H1 (cell line): ENCODE measurements at regions not wholly inside any gene's neighbourhood (a gene's known extent, or its start where the extent isn't known, plus 50 kb on each side); places are given as distances from the start of the nearest gene placed in this dataset.
"Not testable (repeated sequence)": the region's sequence is repeated elsewhere in the genome, so short reads cannot be mapped to it uniquely, and the experiment has no call there.

Experiments
- CTCF ChIA-PET: fragments of 300-600 bp; sonication (Branson Sonifier 250); formaldehyde crosslinking; loops from one replicate; lab custom pipeline; 2021; ENCODE audit not compliant: partially characterized antibody; lab: Charles Lee
- POLR2A ChIA-PET: fragments of 300-600 bp; sonication (Branson Sonifier 250); formaldehyde crosslinking; loops from one replicate; lab custom pipeline; 2021; ENCODE audit warnings: inconsistent platforms; ENCODE audit not compliant: partially characterized antibody; lab: Charles Lee
- DNase-seq, 2 experiments: peaks; one replicate each; pipeline versions ENCODE4 v3.0.0 to v3.0.0-alpha.2; 2010 to 2022; ENCODE audit warnings: low spot score in 2 of 2, low read depth in 1 of 2, mixed read lengths in 1 of 2
- FAIRE-seq: peaks from 2 replicates; lab custom pipeline; 2011; peaks lifted over from hg19 to GRCh38; lab: Jason Lieb, UNC
- H2AFZ ChIP-seq: 2 replicates; pipeline ENCODE4 v1.8.1; 2012; ENCODE audit warnings: low read length, inconsistent platforms
- H2AK5ac ChIP-seq: 2 replicates; pipeline ENCODE4 v1.6.1; 2013; ENCODE audit warnings: low read depth, low read length
- H2BK120ac ChIP-seq: replicated peaks from 2 replicates; pipeline ENCODE3; 2013; ENCODE audit warnings: low read depth, low read length, inconsistent platforms
- H2BK12ac ChIP-seq: 2 replicates; pipeline ENCODE4 v1.6.1; 2013; ENCODE audit warnings: low read depth, low read length
- H2BK15ac ChIP-seq: 2 replicates; pipeline ENCODE4 v1.6.1; 2013; ENCODE audit warnings: low read length
- H2BK20ac ChIP-seq: 2 replicates; pipeline ENCODE4 v1.6.1; 2013; ENCODE audit warnings: low read length
- H2BK5ac ChIP-seq: 2 replicates; pipeline ENCODE4 v1.6.1; 2013; ENCODE audit warnings: low read depth, low read length
- H3K14ac ChIP-seq: 2 replicates; pipeline ENCODE4 v1.6.1; 2013; ENCODE audit warnings: inconsistent platforms; ENCODE audit not compliant: insufficient read length
- H3K18ac ChIP-seq: 2 replicates; pipeline ENCODE4 v1.6.1; 2013; ENCODE audit warnings: low read length; ENCODE audit errors: extremely low read depth
- H3K23ac ChIP-seq: 2 replicates; pipeline ENCODE4 v1.6.1; 2013; ENCODE audit warnings: inconsistent platforms; ENCODE audit not compliant: insufficient read length
- H3K23me2 ChIP-seq: 2 replicates; pipeline ENCODE4 v1.6.1; 2013; ENCODE audit warnings: low read depth, low read length
- H3K27ac ChIP-seq: 2 replicates; pipeline ENCODE4 v1.6.1; 2011; ENCODE audit warnings: low read depth, low read length, inconsistent platforms
- H3K27me3 ChIP-seq, 4 experiments: replicated peaks in 1 of 4; 1 replicate in 1 of 4; 2 replicates in 3 of 4; pipeline versions ENCODE4 v1.6.1 to v1.8.1; 2011 to 2013; ENCODE audit warnings: low read length in 3 of 4, mild to moderate bottlenecking in 3 of 4, inconsistent platforms in 2 of 4, mixed read lengths in 2 of 4, moderate library complexity in 1 of 4; ENCODE audit not compliant: control insufficient read depth in 3 of 4, insufficient read depth in 3 of 4; ENCODE audit errors: extremely low read depth in 1 of 4
- H3K36me3 ChIP-seq, 4 experiments: 2 replicates each; pipeline versions ENCODE4 v1.6.1 to v1.8.1; 2011 to 2013; ENCODE audit warnings: mild to moderate bottlenecking in 4 of 4, low read length in 3 of 4, moderate library complexity in 2 of 4, control low read depth in 1 of 4, inconsistent platforms in 1 of 4; ENCODE audit not compliant: insufficient read depth in 4 of 4, control insufficient read depth in 2 of 4
- H3K4ac ChIP-seq: replicated peaks from 2 replicates; pipeline ENCODE3; 2013; ENCODE audit warnings: low read length, low read depth, mixed read lengths, inconsistent platforms; ENCODE audit not compliant: insufficient read length
- H3K4me1 ChIP-seq, 4 experiments: replicated peaks in 1 of 4; 1 replicate in 1 of 4; 2 replicates in 3 of 4; pipeline versions ENCODE4 v1.6.1 to v1.8.1; 2011 to 2013; ENCODE audit warnings: low read length in 3 of 4, inconsistent platforms in 2 of 4, mixed read lengths in 1 of 4; ENCODE audit not compliant: insufficient read depth in 4 of 4, control insufficient read depth in 3 of 4
- H3K4me2 ChIP-seq, 2 experiments: 2 replicates each; pipeline versions ENCODE4 v1.6.1 to v1.8.1; 2011 to 2013; ENCODE audit warnings: low read depth in 2 of 2, low read length in 2 of 2, control low read depth in 1 of 2, inconsistent platforms in 1 of 2, mild to moderate bottlenecking in 1 of 2; ENCODE audit not compliant: insufficient read depth in 1 of 2
- H3K4me3 ChIP-seq, 4 experiments: fragments of 200-600, 300-600 bp in 1 of 4; sonication (generic), shearing (Covaris generic), sonication (Bioruptor Twin) in 1 of 4; 2 replicates each; pipeline versions ENCODE4 v1.5.1 to v1.8.1; 2011 to 2016; ENCODE audit warnings: low read length in 4 of 4, low read depth in 3 of 4, control low read depth in 2 of 4, inconsistent platforms in 2 of 4, mild to moderate bottlenecking in 2 of 4, mixed read lengths in 1 of 4, moderate library complexity in 1 of 4; ENCODE audit not compliant: insufficient read depth in 2 of 4; ENCODE audit errors: extremely low read depth in 1 of 4
- H3K56ac ChIP-seq: replicated peaks from 2 replicates; pipeline ENCODE3; 2013; ENCODE audit warnings: low read depth, mild to moderate bottlenecking, mixed read lengths, low read length, inconsistent platforms; ENCODE audit not compliant: insufficient read length
- H3K79me1 ChIP-seq: 2 replicates; pipeline ENCODE4 v1.6.1; 2013; ENCODE audit warnings: low read depth, low read length, control low read depth
- H3K79me2 ChIP-seq, 2 experiments: 2 replicates each; pipeline versions ENCODE4 v1.6.1 to v1.8.1; 2012 to 2013; ENCODE audit warnings: low read length in 2 of 2, mild to moderate bottlenecking in 2 of 2, inconsistent platforms in 1 of 2; ENCODE audit not compliant: insufficient read depth in 2 of 2, control insufficient read depth in 1 of 2
- H3K9ac ChIP-seq, 4 experiments: replicated peaks in 1 of 4; 1 replicate in 1 of 4; 2 replicates in 3 of 4; pipeline versions ENCODE4 v1.6.1 to v1.8.1; 2011 to 2013; ENCODE audit warnings: low read depth in 3 of 4, low read length in 3 of 4, control low read depth in 2 of 4, mild to moderate bottlenecking in 2 of 4, moderate library complexity in 2 of 4, inconsistent platforms in 1 of 4; ENCODE audit errors: extremely low read depth in 1 of 4
- H3K9me3 ChIP-seq, 2 experiments: 2 replicates each; pipeline versions ENCODE4 v1.6.1 to v1.8.1; 2012 to 2013; ENCODE audit warnings: mild to moderate bottlenecking in 2 of 2, moderate library complexity in 2 of 2, control low read depth in 1 of 2, inconsistent platforms in 1 of 2, low read depth in 1 of 2, low read length in 1 of 2, mixed read lengths in 1 of 2; ENCODE audit not compliant: insufficient read depth in 2 of 2
- H4K20me1 ChIP-seq, 2 experiments: replicated peaks in 1 of 2; 2 replicates each; pipeline versions ENCODE3 to v1.8.1; 2011 to 2013; ENCODE audit warnings: inconsistent platforms in 2 of 2, low read length in 2 of 2, mild to moderate bottlenecking in 1 of 2; ENCODE audit not compliant: insufficient read depth in 2 of 2, control insufficient read depth in 1 of 2
- H4K5ac ChIP-seq: 2 replicates; pipeline ENCODE4 v1.6.1; 2013; ENCODE audit warnings: low read length, low read depth, mixed read lengths, inconsistent platforms; ENCODE audit not compliant: insufficient read length
- H4K8ac ChIP-seq: 2 replicates; pipeline ENCODE4 v1.8.0; 2013; ENCODE audit warnings: mild to moderate bottlenecking, moderate library complexity, low read length, inconsistent platforms; ENCODE audit not compliant: insufficient read depth; ENCODE audit errors: extremely low read depth
- H4K91ac ChIP-seq: replicated peaks from 2 replicates; pipeline ENCODE3; 2013; ENCODE audit warnings: low read length, mixed read lengths, inconsistent platforms; ENCODE audit not compliant: insufficient read length
- WGBS, 2 experiments: shearing (Covaris generic) in 1 of 2; methylation state at CpG; one replicate each; pipeline versions ENCODE4 v1.1.6 to v1.1.7; 2013 to 2015; ENCODE audit warnings: low lambda C conversion rate in 2 of 2, mixed read lengths in 2 of 2, inconsistent platforms in 1 of 2, low coverage in 1 of 2, missing lambda C conversion rate in 1 of 2; ENCODE audit not compliant: insufficient replicate concordance in 2 of 2, insufficient coverage in 1 of 2, insufficient read length in 1 of 2; ENCODE audit errors: extremely low coverage in 1 of 2, missing lambda C conversion rate in 1 of 2; 5-methylcytosine and 5-hydroxymethylcytosine counted together

DNA sequence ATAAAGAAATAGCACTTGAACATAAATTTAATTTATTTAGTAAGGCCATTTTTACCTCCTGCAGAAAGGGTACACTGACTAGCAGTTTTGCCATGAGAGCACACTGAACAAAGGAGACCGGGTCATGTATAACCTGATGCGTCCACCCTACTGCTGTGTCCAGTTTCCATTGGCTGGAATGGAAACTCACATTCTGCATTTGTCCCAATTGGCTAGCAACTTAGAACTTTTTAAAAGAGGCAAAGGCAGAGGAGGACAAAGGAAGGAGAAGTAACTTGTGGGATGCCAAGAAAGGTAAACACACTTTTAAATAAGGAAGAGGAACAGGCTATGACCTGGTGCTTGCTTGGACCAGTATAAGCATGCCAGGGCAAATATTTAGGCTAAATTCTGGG is 2140.7 kb downstream of the TP53TG3F start:
- H3K27ac ChIP-seq, H3K79me1 ChIP-seq, FAIRE-seq, H3K27me3 ChIP-seq, H3K23me2 ChIP-seq, H2BK12ac ChIP-seq, H4K8ac ChIP-seq, H2BK120ac ChIP-seq, H2BK15ac ChIP-seq, H3K36me3 ChIP-seq, H3K4me2 ChIP-seq, H3K4me3 ChIP-seq, H4K91ac ChIP-seq, H3K23ac ChIP-seq, DNase-seq, H4K5ac ChIP-seq, H2BK5ac ChIP-seq, H2AFZ ChIP-seq, H2AK5ac ChIP-seq, H4K20me1 ChIP-seq, H3K4ac ChIP-seq, H2BK20ac ChIP-seq, H3K9ac ChIP-seq, H3K79me2 ChIP-seq, H3K14ac ChIP-seq, CTCF ChIA-PET, H3K4me1 ChIP-seq, H3K56ac ChIP-seq, H3K18ac ChIP-seq, POLR2A ChIA-PET: not testable (repeated sequence)
- 87% methylated on average over 2 of the region's 2 CpGs; no CpG with 5 or more reads in 1 of the 2 experiments for WGBS, 2 experiments
- peaks cover 27 to 54% of the 10 kb centered on the region in 2 experiments for H3K9me3 ChIP-seq
